Activated naive CD8-positive, alpha-beta T cell treated with anti-CD3 and anti-CD28 coated beads for 36 hours (primary cell): ENCODE measurements at regions not wholly inside any gene's neighbourhood (a gene's known extent, or its start where the extent isn't known, plus 50 kb on each side); places are given as distances from the start of the nearest gene placed in this dataset.
"Not testable (repeated sequence)": the region's sequence is repeated elsewhere in the genome, so short reads cannot be mapped to it uniquely, and the experiment has no call there.

ENCODE experiments used
- DNase-seq: peaks from one replicate; pipeline ENCODE4 v3.0.0; 2021
- H3K27ac Mint-ChIP-seq: one replicate; pipeline ENCODE4 v1.8.0; 2022; ENCODE audit warnings: mild to moderate bottlenecking, moderate library complexity, mixed read lengths
- H3K27me3 Mint-ChIP-seq: one replicate; pipeline ENCODE4 v1.8.0; 2022; ENCODE audit warnings: mild to moderate bottlenecking, mixed read lengths
- H3K36me3 Mint-ChIP-seq: one replicate; pipeline ENCODE4 v1.8.0; 2021; ENCODE audit warnings: mild to moderate bottlenecking, mixed read lengths
- H3K4me1 Mint-ChIP-seq: one replicate; pipeline ENCODE4 v1.8.0; 2021; ENCODE audit warnings: mixed read lengths
- H3K4me3 Mint-ChIP-seq: one replicate; pipeline ENCODE4 v1.8.0; 2022; ENCODE audit warnings: mild to moderate bottlenecking, moderate library complexity, mixed read lengths
- H3K9me3 Mint-ChIP-seq: one replicate; pipeline ENCODE4 v1.8.0; 2022; ENCODE audit warnings: mixed read lengths

DNA sequence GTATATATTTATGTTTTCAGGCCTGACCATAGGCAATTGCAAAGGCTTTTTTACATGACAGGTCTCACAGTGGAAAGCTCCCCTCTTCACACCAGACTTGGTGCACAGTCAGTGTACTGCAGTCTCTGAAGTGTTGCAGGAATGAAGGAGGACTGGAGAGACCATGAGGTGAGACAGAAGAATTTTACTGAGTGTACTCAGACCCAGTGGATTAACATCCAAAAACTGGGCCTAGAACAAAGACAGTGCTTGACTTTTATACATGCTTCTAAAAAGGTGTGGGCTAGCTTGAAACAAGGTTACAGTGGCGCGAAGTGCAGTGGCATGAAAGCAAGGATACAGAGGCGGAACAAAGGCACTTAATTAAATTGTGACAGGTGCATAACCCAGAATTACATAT lies 822.9 kb downstream of the RAPGEF2 start:
- no peak for DNase-seq
- H3K27me3 Mint-ChIP-seq: no peaks in the 10 kb centered on the region
- peaks cover 25% of the 10 kb centered on the region for H3K9me3 Mint-ChIP-seq
- H3K4me1 Mint-ChIP-seq: no peaks in the 10 kb centered on the region
- no peaks in the 10 kb centered on the region for H3K36me3 Mint-ChIP-seq
- H3K4me3 Mint-ChIP-seq: no peak overlapping the region
- no peak overlapping the region for H3K27ac Mint-ChIP-seq

DNA sequence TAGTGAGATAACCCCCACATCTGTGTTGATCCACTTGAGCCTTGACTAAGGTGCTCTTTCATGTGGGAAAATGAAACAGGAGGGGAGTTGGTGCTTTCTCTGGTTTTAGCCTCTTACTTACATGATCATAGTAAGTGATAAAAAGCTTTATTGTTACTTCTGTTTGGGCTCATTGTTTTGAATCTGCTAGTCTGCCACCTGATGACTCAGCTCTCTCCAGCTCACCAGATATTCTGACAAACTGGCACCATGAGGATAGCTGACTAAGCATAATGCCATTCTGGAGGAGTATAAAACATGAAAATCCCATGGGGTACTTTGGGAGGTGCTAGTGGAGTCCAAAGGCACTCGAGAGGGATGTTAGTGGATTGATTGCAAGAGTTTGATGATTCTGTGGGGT lies 824.0 kb downstream of the RAPGEF2 start:
- peaks cover 27% of the 10 kb centered on the region for H3K9me3 Mint-ChIP-seq
- H3K4me1 Mint-ChIP-seq: no peaks in the 10 kb centered on the region
- no peak overlapping the region for H3K27ac Mint-ChIP-seq
- H3K4me3 Mint-ChIP-seq: no peak overlapping the region
- no peaks in the 10 kb centered on the region for H3K36me3 Mint-ChIP-seq
- no peaks in the 10 kb centered on the region for H3K27me3 Mint-ChIP-seq
- DNase-seq: no peak

DNA sequence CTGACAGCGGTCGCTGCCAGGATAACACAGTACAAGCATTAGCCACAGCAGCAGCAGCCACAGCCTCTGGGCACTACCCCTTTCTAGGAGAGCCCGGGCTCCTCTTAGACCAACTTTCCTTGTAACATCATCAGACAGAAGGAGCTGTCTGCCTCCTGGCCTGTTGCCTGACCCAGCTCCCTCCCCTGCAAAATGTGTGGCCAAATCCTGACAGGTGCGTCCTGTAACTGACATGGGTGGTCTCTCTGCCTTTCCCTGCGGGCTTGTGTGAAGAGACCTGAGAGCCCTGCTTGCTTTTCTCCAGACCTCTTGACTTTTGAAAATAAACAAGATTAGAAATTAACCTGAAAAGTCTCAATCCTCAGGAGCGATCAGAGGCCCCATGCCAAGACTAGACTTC lies 824.9 kb downstream of the RAPGEF2 start:
- Mint-ChIP-seq H3K4me3 (no peak overlapping the region), H3K27ac (no peak overlapping the region), H3K4me1 (no peaks in the 10 kb centered on the region), H3K27me3 (no peaks in the 10 kb centered on the region), H3K36me3 (no peaks in the 10 kb centered on the region), H3K9me3 (peaks cover 29% of the 10 kb centered on the region)
- no peak for DNase-seq

DNA sequence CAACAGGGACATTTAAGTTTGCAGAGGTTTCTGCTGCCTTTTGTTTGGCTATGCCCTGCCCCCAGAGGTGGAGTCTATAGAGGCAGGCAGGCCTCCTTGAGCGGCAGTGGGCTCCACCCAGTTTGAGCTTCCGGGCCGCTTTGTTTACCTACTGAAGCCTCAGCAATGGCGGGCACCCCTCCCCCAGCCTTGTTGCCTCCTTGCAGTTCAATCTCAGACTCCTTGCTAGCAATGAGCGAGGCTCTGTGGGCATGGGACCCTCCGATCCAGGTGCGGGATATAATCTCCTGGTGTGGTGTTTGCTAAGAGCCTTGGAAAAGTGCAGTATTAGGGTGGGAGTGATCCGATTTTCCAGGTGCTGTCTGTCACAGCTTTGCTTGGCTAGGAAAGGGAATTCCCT lies 831.7 kb downstream of the RAPGEF2 start:
- H3K27me3 Mint-ChIP-seq, H3K27ac Mint-ChIP-seq, H3K4me1 Mint-ChIP-seq, DNase-seq, H3K36me3 Mint-ChIP-seq, H3K4me3 Mint-ChIP-seq: not testable (repeated sequence)
- peaks cover 15% of the 10 kb centered on the region for H3K9me3 Mint-ChIP-seq

DNA sequence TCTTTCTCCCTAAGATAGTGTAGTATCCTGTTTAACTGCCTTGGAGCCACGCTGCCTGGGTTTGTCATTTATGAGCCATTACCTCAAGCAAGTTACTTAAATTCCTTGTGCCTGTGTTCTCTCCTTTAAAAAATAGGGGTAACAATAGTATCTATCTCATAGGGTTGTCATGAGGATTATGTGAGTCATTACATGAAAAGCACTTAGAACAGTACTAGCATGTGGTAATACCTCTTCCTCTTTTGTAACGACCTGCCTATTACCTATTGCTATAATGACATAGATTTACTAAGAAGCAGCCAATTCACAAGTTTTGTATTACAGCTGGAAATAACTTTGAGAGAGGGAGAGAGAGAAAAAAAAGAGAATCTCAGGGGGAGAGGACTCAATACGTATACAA lies 834.7 kb downstream of the RAPGEF2 start:
- Mint-ChIP-seq H3K27me3 (no peaks in the 10 kb centered on the region), H3K4me3 (no peak overlapping the region), H3K36me3 (no peaks in the 10 kb centered on the region), H3K9me3 (peaks cover 6% of the 10 kb centered on the region), H3K4me1 (no peaks in the 10 kb centered on the region), H3K27ac (no peak overlapping the region)
- DNase-seq: no peak

DNA sequence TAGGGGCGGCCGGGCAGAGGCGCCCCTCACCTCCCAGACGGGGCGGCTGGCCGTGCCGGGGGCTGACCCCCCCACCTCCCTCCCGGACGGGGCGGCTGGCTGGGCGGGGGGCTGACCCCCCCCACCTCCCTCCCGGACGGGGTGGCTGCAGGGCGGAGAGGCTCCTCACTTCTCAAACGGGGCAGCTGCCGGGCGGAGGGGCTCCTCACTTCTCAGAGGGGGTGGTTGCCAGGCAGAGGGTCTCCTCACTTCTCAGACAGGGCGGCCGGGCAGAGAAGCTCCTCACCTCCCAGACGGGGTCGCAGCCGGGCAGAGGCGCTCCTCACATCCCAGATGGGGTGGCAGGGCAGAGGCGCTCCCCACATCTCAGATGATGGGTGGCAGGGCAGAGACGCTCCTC lies 836.8 kb downstream of the RAPGEF2 start:
- not testable (repeated sequence) for DNase-seq, H3K4me1 Mint-ChIP-seq, H3K4me3 Mint-ChIP-seq, H3K27ac Mint-ChIP-seq, H3K9me3 Mint-ChIP-seq, H3K36me3 Mint-ChIP-seq, H3K27me3 Mint-ChIP-seq

DNA sequence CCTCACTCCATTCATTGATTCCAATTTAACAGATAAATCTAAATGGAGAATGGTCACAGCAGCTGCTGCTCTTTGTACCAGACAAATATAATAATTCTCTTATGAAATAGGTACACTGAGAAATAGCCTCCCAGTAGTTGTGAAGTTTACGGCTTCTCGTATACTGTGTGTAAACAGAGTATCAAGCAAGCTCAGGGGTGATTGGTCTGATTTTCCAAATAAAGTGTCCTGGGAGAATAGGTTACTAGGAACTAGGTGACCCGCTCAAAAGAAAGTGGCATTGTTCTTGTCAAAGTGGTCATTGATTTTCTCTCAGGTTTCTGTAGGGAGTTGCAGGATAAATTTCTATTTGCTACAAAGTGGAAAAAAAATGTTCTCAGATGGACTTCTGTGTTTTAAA lies 838.2 kb downstream of the RAPGEF2 start:
- no peak overlapping the region for H3K4me3 Mint-ChIP-seq

DNA sequence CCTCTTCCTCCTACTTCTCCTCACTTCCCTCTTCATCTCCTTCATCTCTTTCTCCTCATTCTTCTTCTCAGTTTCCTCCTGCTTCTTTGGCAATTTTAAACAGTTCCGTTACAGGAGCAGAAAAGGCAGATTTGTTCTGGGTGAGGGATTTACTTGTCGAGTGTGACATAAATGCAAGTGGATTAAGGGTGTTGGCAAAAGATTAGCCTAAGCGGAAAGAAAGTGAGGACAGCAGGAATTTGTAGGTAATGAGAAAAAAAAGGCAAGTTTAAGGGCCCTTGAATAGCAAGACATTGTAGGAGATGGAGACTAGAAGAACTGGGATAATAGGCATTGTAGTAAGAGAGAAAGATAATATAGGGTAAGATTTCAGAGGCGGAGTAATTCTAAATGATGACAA lies 841.6 kb downstream of the RAPGEF2 start:
- Mint-ChIP-seq H3K27ac (no peak overlapping the region), H3K36me3 (no peaks in the 10 kb centered on the region), H3K4me3 (no peak overlapping the region), H3K27me3 (no peaks in the 10 kb centered on the region), H3K9me3 (no peaks in the 10 kb centered on the region), H3K4me1 (no peaks in the 10 kb centered on the region)
- DNase-seq: no peak

More for the DNA sequence above, 838.2 kb downstream of the RAPGEF2 start:
- H3K27ac Mint-ChIP-seq: no peak overlapping the region
- no peaks in the 10 kb centered on the region for H3K4me1 Mint-ChIP-seq
- DNase-seq: no peak
- H3K36me3 Mint-ChIP-seq: no peaks in the 10 kb centered on the region
- H3K27me3 Mint-ChIP-seq: no peaks in the 10 kb centered on the region
- peaks cover under 1% of the 10 kb centered on the region for H3K9me3 Mint-ChIP-seq

DNA sequence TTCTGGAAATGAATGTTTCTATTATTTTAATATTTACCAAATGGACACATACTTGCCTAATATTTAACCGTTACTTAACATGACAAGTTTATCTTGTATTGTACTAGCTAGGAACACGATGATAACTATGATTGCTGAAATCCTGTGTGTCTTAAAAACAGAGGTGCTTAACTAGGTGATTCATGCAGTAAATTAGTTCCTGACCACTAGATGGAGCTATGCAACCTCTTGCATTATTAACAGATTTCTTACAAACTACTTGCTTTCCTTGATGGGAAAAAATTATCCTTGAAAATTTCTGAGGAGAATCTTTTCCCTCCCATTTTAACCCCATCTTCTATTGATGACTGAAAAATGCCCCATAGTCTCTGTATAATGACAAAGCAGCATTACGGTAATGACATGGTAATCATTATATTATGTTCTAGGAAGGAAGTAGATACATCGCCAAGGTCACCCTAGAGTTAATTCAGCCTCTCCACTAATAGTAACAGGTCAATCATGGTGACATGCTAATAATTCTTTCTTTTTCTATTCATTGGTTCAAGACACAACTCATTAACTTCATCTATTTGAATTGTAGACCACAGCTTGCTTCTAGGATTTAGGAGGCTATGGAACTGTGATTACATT lies 844.2 kb downstream of the RAPGEF2 start:
- Mint-ChIP-seq H3K4me1 (no peaks in the 10 kb centered on the region), H3K27ac (no peak overlapping the region), H3K36me3 (no peaks in the 10 kb centered on the region), H3K4me3 (no peak overlapping the region), H3K27me3 (no peaks in the 10 kb centered on the region), H3K9me3 (no peaks in the 10 kb centered on the region)
- DNase-seq: no peak

DNA sequence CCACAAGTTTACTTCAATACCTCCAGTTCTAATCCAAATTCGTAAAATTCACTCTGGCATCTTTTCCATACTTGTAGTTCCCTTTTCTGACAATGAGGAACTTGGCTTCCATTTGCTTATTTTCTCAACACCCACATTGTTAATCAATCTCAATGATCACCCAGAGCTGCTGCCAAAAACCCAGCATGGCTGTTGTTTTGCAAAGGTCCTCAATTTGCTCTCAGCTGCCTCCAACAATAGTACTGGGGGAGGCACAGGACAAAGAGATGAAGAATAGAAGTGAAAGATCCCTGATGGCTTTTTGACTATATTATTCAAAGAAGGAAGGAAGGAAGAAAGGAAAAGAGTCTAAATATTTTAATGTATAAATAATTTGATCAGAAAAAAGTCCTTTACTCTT lies 847.8 kb downstream of the RAPGEF2 start:
- H3K27me3 Mint-ChIP-seq: no peaks in the 10 kb centered on the region
- no peaks in the 10 kb centered on the region for H3K4me1 Mint-ChIP-seq
- no peaks in the 10 kb centered on the region for H3K36me3 Mint-ChIP-seq
- H3K9me3 Mint-ChIP-seq: no peaks in the 10 kb centered on the region
- H3K27ac Mint-ChIP-seq: no peak overlapping the region
- no peak overlapping the region for H3K4me3 Mint-ChIP-seq
- no peak for DNase-seq

DNA sequence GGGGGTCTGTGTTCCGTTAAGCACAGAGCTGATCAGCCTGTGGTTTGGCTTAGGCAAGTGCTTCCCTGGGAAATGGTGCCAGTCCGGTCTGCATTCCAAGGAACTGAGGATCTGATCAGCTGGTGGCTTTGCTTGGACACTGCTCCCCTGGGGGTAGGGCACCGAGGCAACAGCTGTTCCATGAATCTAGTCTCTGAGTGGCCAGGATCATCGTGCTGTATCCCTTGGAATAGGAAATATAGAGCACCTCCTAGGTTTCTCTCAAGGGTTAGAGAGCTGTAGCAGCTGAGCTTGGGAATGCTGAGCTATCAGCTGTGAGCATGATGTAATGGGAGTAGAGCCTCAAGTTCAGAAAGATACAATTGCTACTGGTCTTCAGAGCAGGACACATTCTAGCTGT lies 863.9 kb downstream of the RAPGEF2 start:
- Mint-ChIP-seq H3K4me3 (no peak overlapping the region), H3K9me3 (peaks cover 4% of the 10 kb centered on the region), H3K27ac (no peak overlapping the region), H3K4me1 (no peaks in the 10 kb centered on the region), H3K27me3 (no peaks in the 10 kb centered on the region), H3K36me3 (no peaks in the 10 kb centered on the region)
- DNase-seq: no peak

DNA sequence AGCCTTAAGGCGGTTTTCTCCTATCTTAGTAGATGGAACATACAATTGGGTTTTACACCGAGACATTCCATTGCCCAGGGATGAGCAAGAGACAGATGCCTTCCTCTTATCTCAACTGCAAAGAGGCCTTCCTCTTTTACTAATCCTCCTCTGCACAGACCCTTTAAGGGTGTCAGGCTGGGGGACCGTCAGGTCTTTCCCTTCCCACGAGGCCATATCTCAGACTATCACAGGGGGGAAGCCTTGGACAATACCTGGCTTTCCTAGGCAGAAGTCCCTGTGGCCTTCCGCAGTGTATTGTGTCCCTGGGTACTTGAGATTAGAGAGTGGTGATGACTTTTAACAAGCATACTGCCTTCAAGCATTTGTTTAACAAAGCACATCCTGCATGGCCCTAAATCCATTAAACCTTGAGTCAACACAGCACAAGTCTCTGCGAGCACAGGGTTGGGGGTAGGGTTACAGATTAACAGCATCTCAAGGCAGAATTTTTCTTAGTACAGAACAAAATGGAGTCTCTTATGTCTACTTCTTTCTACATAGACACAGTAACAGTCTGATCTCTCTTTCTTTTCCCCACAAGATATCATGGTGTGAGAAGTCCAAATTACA lies 874.1 kb downstream of the RAPGEF2 start:
- DNase-seq, H3K9me3 Mint-ChIP-seq, H3K27me3 Mint-ChIP-seq, H3K4me1 Mint-ChIP-seq, H3K27ac Mint-ChIP-seq, H3K4me3 Mint-ChIP-seq, H3K36me3 Mint-ChIP-seq: not testable (repeated sequence)

DNA sequence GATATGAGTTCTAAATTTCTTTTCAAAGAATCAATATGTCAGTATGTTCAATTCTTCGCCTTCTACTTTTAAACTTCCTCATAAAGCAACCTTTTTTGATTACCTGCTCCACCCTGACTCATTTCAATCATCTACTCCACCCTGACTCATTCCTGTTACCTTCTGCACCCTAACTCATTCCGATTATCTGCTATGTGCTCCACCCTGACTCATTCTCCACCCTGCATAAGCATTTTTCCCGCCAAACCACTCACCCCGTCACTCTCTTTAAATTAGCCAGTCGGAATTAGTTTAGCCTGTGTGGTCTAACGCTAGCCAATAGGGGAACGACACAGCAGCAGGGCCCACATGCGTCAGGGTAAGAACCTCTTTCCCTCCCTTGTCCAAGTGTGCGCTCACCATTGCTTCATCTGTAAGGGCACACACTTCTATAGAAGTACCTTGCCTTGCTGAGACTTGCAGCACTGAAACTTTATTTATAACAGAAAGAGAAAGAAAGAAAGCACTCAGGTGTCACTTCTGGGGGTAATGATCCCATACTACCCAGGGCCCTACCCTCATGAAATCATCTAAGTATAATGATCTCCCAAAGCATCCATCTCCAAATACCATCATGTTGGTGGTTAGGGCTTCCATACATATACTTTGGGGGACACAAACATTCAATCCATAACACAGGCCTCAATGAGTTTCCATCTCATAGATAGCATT lies 875.2 kb downstream of the RAPGEF2 start:
- Mint-ChIP-seq H3K9me3 (no peaks in the 10 kb centered on the region), H3K4me3 (no peak overlapping the region), H3K4me1 (no peaks in the 10 kb centered on the region), H3K27ac (no peak overlapping the region), H3K36me3 (no peaks in the 10 kb centered on the region), H3K27me3 (no peaks in the 10 kb centered on the region)
- DNase-seq: no peak

DNA sequence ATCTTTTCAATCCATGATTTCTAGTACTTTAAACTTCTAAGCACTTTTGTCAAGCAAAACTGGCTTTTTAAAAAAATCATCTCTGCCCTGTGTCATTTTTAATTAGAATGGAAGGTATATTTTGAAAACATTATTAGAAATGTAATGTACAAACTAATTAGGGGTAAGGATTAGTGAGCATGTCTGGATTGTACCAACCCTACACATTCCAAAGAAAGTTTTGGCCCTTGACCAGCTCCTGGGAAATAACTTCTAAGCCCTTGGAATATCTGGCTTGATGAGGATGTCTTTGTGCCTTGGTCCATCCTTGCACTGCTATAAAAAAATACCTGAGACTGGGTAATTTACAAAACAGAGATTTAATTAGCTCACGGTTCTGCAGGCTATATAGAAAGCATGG lies 876.5 kb downstream of the RAPGEF2 start:
- Mint-ChIP-seq H3K36me3 (no peaks in the 10 kb centered on the region), H3K9me3 (no peaks in the 10 kb centered on the region), H3K4me3 (no peak overlapping the region), H3K27ac (no peak overlapping the region), H3K4me1 (no peaks in the 10 kb centered on the region), H3K27me3 (no peaks in the 10 kb centered on the region)
- no peak for DNase-seq

DNA sequence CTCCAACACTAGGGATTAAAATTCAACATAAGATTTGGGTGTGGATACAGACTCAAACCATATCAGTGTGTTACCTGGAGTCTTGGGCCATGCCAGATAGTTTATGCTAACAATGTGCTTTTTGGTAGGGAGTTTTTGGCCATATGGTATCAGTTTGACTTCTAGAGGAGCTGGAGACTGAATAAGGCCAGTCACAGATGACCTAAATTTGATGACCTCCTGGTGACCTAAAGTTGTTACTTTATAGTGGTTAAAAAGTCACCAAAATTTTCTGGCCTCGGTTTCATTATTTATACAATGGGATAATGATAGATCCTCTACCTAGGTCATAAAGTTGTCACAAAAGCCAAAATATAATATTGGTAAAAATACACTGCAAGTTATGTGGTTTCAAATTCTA lies 877.1 kb downstream of the RAPGEF2 start:
- Mint-ChIP-seq H3K36me3 (no peaks in the 10 kb centered on the region), H3K27me3 (no peaks in the 10 kb centered on the region), H3K4me3 (no peak overlapping the region), H3K4me1 (no peaks in the 10 kb centered on the region), H3K27ac (no peak overlapping the region), H3K9me3 (no peaks in the 10 kb centered on the region)
- DNase-seq: no peak
